A673 (cell line): ENCODE measurements at regions not wholly inside any gene's neighbourhood (a gene's known extent, or its start where the extent isn't known, plus 50 kb on each side); places are given as distances from the start of the nearest gene placed in this dataset.
A peak's percentile ranks its signal among the peaks of the same experiment; 100 is the strongest.

ENCODE experiments used
- BruUV-seq: library from RNA; stranded (reverse); fragments of 400-500 nt; replicated peaks from 2 replicates; lab custom pipeline; 2021; lab: Mats Ljungman, UMichigan
- CTCF ChIA-PET: fragments of 300-600 bp; sonication (Branson Sonifier 250); formaldehyde crosslinking; loops from one replicate; lab custom pipeline; 2022; ENCODE audit warnings: antibody characterized with exemption; lab: Charles Lee
- POLR2A ChIA-PET: fragments of 300-600 bp; sonication (Branson Sonifier 250); formaldehyde crosslinking; loops from one replicate; lab custom pipeline; 2022; ENCODE audit warnings: antibody characterized with exemption; ENCODE audit not compliant: low non-redundant PET; lab: Charles Lee
- DNase-seq: peaks from one replicate; pipeline ENCODE4 v3.0.0-alpha.2; 2015; ENCODE audit warnings: low spot score
- H3K27ac ChIP-seq: fragments of 200-600 bp; sonication (generic); 2 replicates; pipeline ENCODE4 v1.5.1; 2016; ENCODE audit warnings: mixed run types, low read depth, mild to moderate bottlenecking, mixed read lengths, antibody characterized with exemption, low read length; ENCODE audit not compliant: poor library complexity, severe bottlenecking
- H3K27me3 ChIP-seq: fragments of 200-600 bp; sonication (generic); replicated peaks from 2 replicates; pipeline ENCODE4 v1.6.1; 2017; ENCODE audit warnings: mixed run types, low read depth, mild to moderate bottlenecking, mixed read lengths, antibody characterized with exemption, low read length; ENCODE audit not compliant: insufficient read depth, poor library complexity
- H3K36me3 ChIP-seq: fragments of 200-600 bp; sonication (generic); 2 replicates; pipeline ENCODE4 v1.6.1; 2016; ENCODE audit warnings: mixed run types, mild to moderate bottlenecking, mixed read lengths, antibody characterized with exemption, low read length; ENCODE audit not compliant: insufficient read depth, poor library complexity, severe bottlenecking
- H3K4me1 ChIP-seq: fragments of 200-600 bp; sonication (generic); 2 replicates; pipeline ENCODE4 v1.6.1; 2017; ENCODE audit warnings: mixed run types, mild to moderate bottlenecking, mixed read lengths, antibody characterized with exemption, low read length; ENCODE audit not compliant: insufficient read depth, poor library complexity, severe bottlenecking
- H3K4me3 ChIP-seq: fragments of 200-600 bp; sonication (generic); 2 replicates; pipeline ENCODE4 v1.5.1; 2016; ENCODE audit warnings: low read depth, mixed run types, mild to moderate bottlenecking, mixed read lengths, low read length; ENCODE audit not compliant: poor library complexity, severe bottlenecking
- H3K9me3 ChIP-seq: fragments of 200-600 bp; sonication (generic); 2 replicates; pipeline ENCODE4 v1.6.1; 2016; ENCODE audit warnings: mixed run types, low read depth, mild to moderate bottlenecking, mixed read lengths, antibody characterized with exemption, low read length; ENCODE audit not compliant: poor library complexity, severe bottlenecking
- CTCF ChIP-seq: fragments of 300-800, 200-600 bp; sonication (generic); conservative IDR thresholded peaks from 2 replicates; pipeline ENCODE4 v1.5.1; 2017; ENCODE audit warnings: low read depth, mild to moderate bottlenecking, antibody characterized with exemption, low read length, moderate library complexity, mixed read lengths
- EZH2 ChIP-seq: fragments of 200-600 bp; sonication (generic); IDR thresholded peaks from 2 replicates; pipeline ENCODE4 v1.6.1; 2017; ENCODE audit warnings: borderline replicate concordance, low read depth, mild to moderate bottlenecking, mixed read lengths, antibody characterized with exemption, low read length; ENCODE audit not compliant: poor library complexity, severe bottlenecking
- intact Hi-C: fragments of 100-400 bp; cut with micrococcal nuclease; formaldehyde crosslinking; loops from one replicate; pipeline ENCODE4 v1.10.0; 2022; ENCODE audit not compliant: unreplicated experiment

GRCh38 chr12:98422359-98422758 is 93.0 kb upstream of the TMPO start:
- H3K36me3 ChIP-seq = no peaks in the 10 kb centered on the region
- H3K4me1 ChIP-seq = peaks cover 61% of the 10 kb centered on the region
- ChIA-PET POLR2A (no interaction called here), CTCF (no interaction called here)
- no peaks in the 10 kb centered on the region for H3K9me3 ChIP-seq
- no peaks in the 10 kb centered on the region for H3K27me3 ChIP-seq
- intact Hi-C loops = no loop called here
- no peak for DNase-seq
- BruUV-seq = no TSS peak
- no peak for TF ChIP-seq CTCF
- no peak for TF ChIP-seq EZH2
- no peak overlapping the region for H3K4me3 ChIP-seq
- H3K27ac ChIP-seq = no peak overlapping the region

GRCh38 chr12:98422812-98423211 is 92.6 kb upstream of the TMPO start:
- Histone ChIP-seq H3K9me3 (no peaks in the 10 kb centered on the region), H3K27ac (no peak overlapping the region), H3K36me3 (no peaks in the 10 kb centered on the region), H3K4me3 (no peak overlapping the region), H3K4me1 (peaks cover 56% of the 10 kb centered on the region), H3K27me3 (no peaks in the 10 kb centered on the region)
- peak; percentile 59 for DNase-seq
- CTCF ChIA-PET = no interaction called here
- POLR2A ChIA-PET = no interaction called here
- no TSS peak for BruUV-seq
- TF ChIP-seq CTCF (peak; percentile 62), EZH2 (no peak)
- intact Hi-C loops = no loop called here

GRCh38 chr12:98423963-98424362 is 91.4 kb upstream of the TMPO start:
- Histone ChIP-seq H3K9me3 (no peaks in the 10 kb centered on the region), H3K27me3 (no peaks in the 10 kb centered on the region), H3K4me1 (peaks cover 45% of the 10 kb centered on the region), H3K27ac (peak overlapping the region; percentile 76), H3K36me3 (no peaks in the 10 kb centered on the region), H3K4me3 (no peak overlapping the region)
- no peak for TF ChIP-seq EZH2
- no peak for TF ChIP-seq CTCF
- intact Hi-C loops = no loop called here
- BruUV-seq = no TSS peak
- ChIA-PET CTCF (interaction anchor here (1.3 kb wide), 1 partner anchor 109 kb away, joined by 4 read pairs; no protein-coding TSS in a partner anchor), POLR2A (no interaction called here)
- no peak for DNase-seq
